ENCODE measurements at regions not wholly inside any gene's neighbourhood (a gene's known extent, or its start where the extent isn't known, plus 50 kb on each side); places are given as distances from the start of the nearest gene placed in this dataset.

DNA sequence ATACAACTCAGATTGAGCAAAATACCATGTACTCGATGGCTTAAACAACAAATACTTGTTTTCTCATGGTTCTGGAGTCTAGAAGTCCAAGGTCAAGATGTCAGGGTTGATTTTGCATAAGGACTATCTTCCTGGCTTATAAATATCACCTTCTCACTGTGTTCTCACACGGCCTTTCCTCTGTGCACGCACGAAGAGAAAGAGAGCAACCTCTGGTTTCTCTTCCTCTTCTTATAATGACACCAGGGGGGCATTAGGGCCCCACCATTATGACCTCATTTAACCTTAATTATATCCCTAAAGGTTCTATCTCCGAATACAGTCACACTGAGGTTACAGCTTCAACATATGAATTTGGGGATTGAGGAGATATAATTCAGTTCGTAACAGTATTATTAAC, 504.0 kb downstream of the MAGEE1 start:
- Histone ChIP-seq H3K9me3 (no peaks in the 10 kb centered on the region), H3K27ac (no peak overlapping the region), H3K36me3 (no peaks in the 10 kb centered on the region), H3K4me3 (no peak overlapping the region), H3K4me1 (no peaks in the 10 kb centered on the region), H3K27me3 (no peaks in the 10 kb centered on the region)
- WGBS: 80% methylated on average over 6 of the region's 6 CpGs
- no peak for DNase-seq (ENCODE audit: low spot score in 2 of 2)
- no peak for TF ChIP-seq POLR2AphosphoS5 (IDR thresholded peaks at IDR 0.05)
- TF ChIP-seq, protein P1, sequence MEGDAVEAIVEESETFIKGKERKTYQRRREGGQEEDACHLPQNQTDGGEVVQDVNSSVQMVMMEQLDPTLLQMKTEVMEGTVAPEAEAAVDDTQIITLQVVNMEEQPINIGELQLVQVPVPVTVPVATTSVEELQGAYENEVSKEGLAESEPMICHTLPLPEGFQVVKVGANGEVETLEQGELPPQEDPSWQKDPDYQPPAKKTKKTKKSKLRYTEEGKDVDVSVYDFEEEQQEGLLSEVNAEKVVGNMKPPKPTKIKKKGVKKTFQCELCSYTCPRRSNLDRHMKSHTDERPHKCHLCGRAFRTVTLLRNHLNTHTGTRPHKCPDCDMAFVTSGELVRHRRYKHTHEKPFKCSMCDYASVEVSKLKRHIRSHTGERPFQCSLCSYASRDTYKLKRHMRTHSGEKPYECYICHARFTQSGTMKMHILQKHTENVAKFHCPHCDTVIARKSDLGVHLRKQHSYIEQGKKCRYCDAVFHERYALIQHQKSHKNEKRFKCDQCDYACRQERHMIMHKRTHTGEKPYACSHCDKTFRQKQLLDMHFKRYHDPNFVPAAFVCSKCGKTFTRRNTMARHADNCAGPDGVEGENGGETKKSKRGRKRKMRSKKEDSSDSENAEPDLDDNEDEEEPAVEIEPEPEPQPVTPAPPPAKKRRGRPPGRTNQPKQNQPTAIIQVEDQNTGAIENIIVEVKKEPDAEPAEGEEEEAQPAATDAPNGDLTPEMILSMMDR (IDR thresholded peaks at IDR 0.05): no peak
- no peak for TF ChIP-seq POLR2A (IDR thresholded peaks at IDR 0.05)
- TF ChIP-seq EP300 (IDR thresholded peaks at IDR 0.05): no peak

GRCh38 chrX:76957485-76957884, 489.7 kb upstream of the FGF16 start:
- no peak overlapping the region for H3K27ac ChIP-seq
- H3K4me1 ChIP-seq: no peaks in the 10 kb centered on the region
- H3K36me3 ChIP-seq: no peaks in the 10 kb centered on the region
- H3K4me3 ChIP-seq: no peak overlapping the region
- no peak for TF ChIP-seq POLR2A (IDR thresholded peaks at IDR 0.05)
- TF ChIP-seq, protein P1 (IDR thresholded peaks at IDR 0.05): no peak
- no peak for TF ChIP-seq POLR2AphosphoS5 (IDR thresholded peaks at IDR 0.05)
- no peaks in the 10 kb centered on the region for H3K27me3 ChIP-seq
- no peaks in the 10 kb centered on the region for H3K9me3 ChIP-seq
- no CpG with 5 or more reads among the region's 1 CpG for WGBS
- DNase-seq (ENCODE audit: low spot score in 2 of 2): no peak

- DNase-seq (ENCODE audit: low spot score in 2 of 2): no peak
- no peak for TF ChIP-seq POLR2AphosphoS5 (IDR thresholded peaks at IDR 0.05)
- no peaks in the 10 kb centered on the region for H3K36me3 ChIP-seq
- H3K27me3 ChIP-seq: no peaks in the 10 kb centered on the region
- WGBS: 26% methylated on average over 1 of the region's 1 CpG
- H3K4me3 ChIP-seq: no peak overlapping the region
- H3K4me1 ChIP-seq: no peaks in the 10 kb centered on the region
- H3K9me3 ChIP-seq: no peaks in the 10 kb centered on the region
- H3K27ac ChIP-seq: no peak overlapping the region
Observed at GRCh38 chrX:76971393-76972376, 475.5 kb upstream of the FGF16 start.

DNA sequence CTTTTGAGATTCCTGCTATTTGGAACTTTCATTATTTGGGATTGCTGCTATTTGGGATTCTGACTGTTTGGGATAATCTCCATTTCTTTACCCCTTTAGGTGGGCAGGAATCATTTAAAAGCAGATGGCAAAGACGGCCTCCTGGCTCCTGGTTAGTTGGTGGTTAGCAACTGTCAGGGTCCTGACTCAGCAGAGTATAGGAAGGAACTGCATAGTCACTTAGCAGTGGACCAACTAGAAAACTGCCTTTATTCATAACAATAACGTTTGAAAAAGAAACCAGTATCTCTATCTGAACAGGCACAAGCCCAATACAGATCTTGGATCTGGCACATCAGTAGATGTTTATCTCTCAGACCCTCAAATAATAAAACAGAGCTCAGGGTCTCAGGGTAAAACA, 469.7 kb upstream of the FGF16 start:
- no peak overlapping the region for H3K4me3 ChIP-seq
- TF ChIP-seq, protein P1 (IDR thresholded peaks at IDR 0.05): no peak
- TF ChIP-seq EP300 (IDR thresholded peaks at IDR 0.05) (no peak), POLR2AphosphoS5 (IDR thresholded peaks at IDR 0.05) (no peak), POLR2A (IDR thresholded peaks at IDR 0.05) (no peak)
- H3K36me3 ChIP-seq: no peaks in the 10 kb centered on the region
- H3K27me3 ChIP-seq: no peaks in the 10 kb centered on the region
- WGBS: 37% methylated on average over 2 of the region's 2 CpGs
- no peaks in the 10 kb centered on the region for H3K9me3 ChIP-seq
- no peak overlapping the region for H3K27ac ChIP-seq
- DNase-seq (ENCODE audit: low spot score in 2 of 2): no peak
- no peaks in the 10 kb centered on the region for H3K4me1 ChIP-seq

DNA sequence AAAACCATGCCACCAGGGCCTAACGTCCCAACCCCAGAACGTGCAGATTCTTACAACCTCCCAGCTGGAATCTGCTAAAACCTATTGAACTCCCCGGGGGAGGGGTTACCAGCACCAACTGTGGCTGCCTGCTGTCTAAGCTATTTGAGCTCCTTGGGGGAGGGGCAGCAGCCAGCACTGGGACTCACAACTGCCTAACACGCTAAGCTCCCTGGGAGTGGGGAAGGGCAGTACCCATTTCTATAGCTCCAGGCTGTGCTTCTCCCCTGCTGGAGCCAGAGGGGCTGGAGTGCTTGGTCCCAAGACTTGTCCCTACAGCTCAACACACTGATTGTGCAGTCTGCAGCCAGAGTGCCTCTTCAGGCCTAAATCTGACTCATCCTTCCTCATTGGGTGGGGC, 459.8 kb upstream of the FGF16 start:
- WGBS: 72% methylated on average over 3 of the region's 4 CpGs
- no peaks in the 10 kb centered on the region for H3K9me3 ChIP-seq
- H3K36me3 ChIP-seq: no peaks in the 10 kb centered on the region
- TF ChIP-seq EP300 (IDR thresholded peaks at IDR 0.05) (no peak), POLR2AphosphoS5 (IDR thresholded peaks at IDR 0.05) (no peak), POLR2A (IDR thresholded peaks at IDR 0.05) (no peak)
- TF ChIP-seq, protein P1 (IDR thresholded peaks at IDR 0.05): no peak
- no peak overlapping the region for H3K27ac ChIP-seq
- H3K4me3 ChIP-seq: no peak overlapping the region
- no peaks in the 10 kb centered on the region for H3K4me1 ChIP-seq
- no peak for DNase-seq (ENCODE audit: low spot score in 2 of 2)
- no peaks in the 10 kb centered on the region for H3K27me3 ChIP-seq
